Spleen (tissue), 11 donors: ENCODE measurements at regions not wholly inside any gene's neighbourhood (a gene's known extent, or its start where the extent isn't known, plus 50 kb on each side); places are given as distances from the start of the nearest gene placed in this dataset.

ENCODE experiments used
- DNase-seq: peaks from one replicate; pipeline ENCODE4 v3.0.0-alpha.2; 2020
- H3K27ac ChIP-seq, 8 donors: fragments of 200-600 bp; sonication (generic) in 7 of 8; 1 replicate in 4 of 8; 2 replicates in 4 of 8; pipeline versions ENCODE4 v1.5.0 to v1.8.0; 2016 to 2021; ENCODE audit warnings: inconsistent platforms in 4 of 8, mild to moderate bottlenecking in 4 of 8, moderate library complexity in 1 of 8
- H3K27me3 ChIP-seq, 7 donors: fragments of 200-600 bp; sonication (generic) in 6 of 7; replicated peaks in 1 of 7; 1 replicate in 4 of 7; 2 replicates in 3 of 7; pipeline versions ENCODE4 v1.5.0 to v1.8.0; 2016 to 2021; ENCODE audit warnings: inconsistent platforms in 3 of 7, mild to moderate bottlenecking in 1 of 7
- H3K36me3 ChIP-seq, 6 donors: fragments of 200-600 bp; sonication (generic) in 5 of 6; 1 replicate in 4 of 6; 2 replicates in 2 of 6; pipeline versions ENCODE4 v1.5.0 to v1.8.0; 2016 to 2021; ENCODE audit warnings: inconsistent platforms in 2 of 6
- H3K4me1 ChIP-seq, 6 donors: fragments of 200-600 bp; sonication (generic) in 5 of 6; 1 replicate in 3 of 6; 2 replicates in 3 of 6; pipeline versions ENCODE4 v1.5.0 to v1.8.0; 2016 to 2021; ENCODE audit warnings: inconsistent platforms in 3 of 6
- H3K4me3 ChIP-seq, 8 donors: fragments of 200-600 bp; sonication (generic) in 7 of 8; 1 replicate in 4 of 8; 2 replicates in 4 of 8; pipeline versions ENCODE4 v1.5.0 to v1.8.0; 2016 to 2021; ENCODE audit warnings: inconsistent platforms in 4 of 8, mild to moderate bottlenecking in 4 of 8, moderate library complexity in 2 of 8
- H3K9me3 ChIP-seq, 8 donors: fragments of 200-600 bp; sonication (generic) in 7 of 8; 1 replicate in 4 of 8; 2 replicates in 4 of 8; pipeline versions ENCODE4 v1.5.0 to v1.8.0; 2016 to 2021; ENCODE audit warnings: inconsistent platforms in 4 of 8
- POLR2A ChIP-seq, 3 donors: fragments of 450-650 bp; IDR thresholded peaks; one replicate each; pipeline ENCODE4 v1.5.1; 2017; ENCODE audit warnings: antibody characterized with exemption in 3 of 3, mild to moderate bottlenecking in 1 of 3
- POLR2AphosphoS5 ChIP-seq, 3 donors: sonication (generic); formaldehyde crosslinking; IDR thresholded peaks; one replicate each; pipeline ENCODE4 v1.5.1; 2017; ENCODE audit warnings: antibody characterized with exemption in 3 of 3
- WGBS, 5 donors: extraction: QIAGEN DNeasy Blood & Tissue Kit in 3 of 5; methylation state at CpG; one replicate each; pipeline versions ENCODE4 v1.1.5 to v1.1.7; 2013 to 2018; 5-methylcytosine and 5-hydroxymethylcytosine counted together
- intact Hi-C: fragments of 100-400 bp; cut with DNase I; formaldehyde crosslinking; loops from one replicate; pipeline ENCODE4 v1.15.0; 2023; ENCODE audit warnings: low total_unique reads
- TF ChIP-seq, protein P1 (sequence below), 11 experiments: fragments of 200-600 bp in 7 of 11; fragments of 450-650 bp in 4 of 11; sonication (generic) in 4 of 11; IDR thresholded peaks in 8 of 11; conservative IDR thresholded peaks in 3 of 11; 1 replicate in 7 of 11; 2 replicates in 4 of 11; pipeline versions ENCODE4 v1.4.0 to v1.8.0; 2016 to 2021; ENCODE audit warnings: antibody characterized with exemption in 11 of 11, inconsistent platforms in 4 of 11, mild to moderate bottlenecking in 1 of 11
- donor health status: healthy with polysubstance abuse.
- donor health status: DM: no; HTN: no; CAD: no; lungs with moderate emphysema.
- donor health status: DM: no; HTN: no; CAD: no.
- donor health status: Bipolar disorder and iron deficiency.
- donor health status: healthy.
- donor health status: DM: no; HTN: no; CAD: no.
- donor health status: DM: yes; HTN: yes; CAD: no.

DNA sequence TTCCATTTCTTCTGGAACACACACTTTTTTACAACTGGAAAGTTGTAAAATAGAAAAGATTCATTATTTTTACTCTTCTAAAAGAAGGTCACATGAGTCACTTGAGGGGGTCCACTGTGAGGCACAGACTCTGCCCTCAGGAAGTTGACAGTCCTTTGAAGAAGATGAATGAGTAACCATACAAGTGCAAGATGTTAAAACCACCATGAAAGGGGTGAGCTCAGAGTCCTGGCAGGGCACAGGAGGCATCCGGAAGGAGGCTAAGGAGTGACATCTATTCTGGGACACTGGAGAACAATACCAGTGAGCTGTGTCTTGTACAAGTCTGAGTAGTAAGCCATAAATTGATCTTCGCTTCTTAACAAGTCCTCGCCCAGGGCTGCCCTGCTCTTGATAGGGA, 126.0 kb upstream of the FRMD6 start:
- 88 to 96% (median 93%) methylated on average over 3 of the region's 3 CpGs for WGBS, 5 donors
- no peak overlapping the region for H3K4me3 ChIP-seq

DNA sequence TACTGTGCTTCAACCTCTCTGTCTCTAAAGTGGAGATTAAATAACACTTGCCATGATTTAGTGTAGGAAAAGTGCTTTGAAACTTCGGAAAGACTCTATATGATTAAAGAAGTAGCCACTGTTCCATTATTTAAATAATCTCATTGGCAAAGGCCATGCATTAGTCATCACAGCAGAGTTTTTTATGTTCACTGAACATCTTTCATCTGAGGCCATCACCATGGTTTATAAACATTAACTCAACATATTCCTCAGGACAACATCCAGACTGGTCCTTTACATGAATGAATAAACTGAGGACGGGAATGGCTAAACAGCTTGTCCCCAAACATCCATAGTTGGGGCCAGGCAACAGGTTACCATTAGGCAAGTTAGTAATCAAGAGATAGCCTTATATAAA, 124.6 kb upstream of the FRMD6 start:
- 79 to 94% (median 81%) methylated on average over 2 of the region's 2 CpGs for WGBS, 5 donors
- Histone ChIP-seq H3K4me1 (no peaks in the 10 kb centered on the region), H3K9me3 (peaks cover 0 to 5% (median 0%) of the 10 kb centered on the region in 8 donors), H3K27me3 (peaks cover 0 to 15% (median 0%) of the 10 kb centered on the region in 7 donors), H3K36me3 (no peaks in the 10 kb centered on the region), H3K4me3 (no peak overlapping the region), H3K27ac (no peak overlapping the region)
- intact Hi-C loops = no loop called here
- no peak for DNase-seq
- TF ChIP-seq POLR2AphosphoS5 (IDR thresholded peaks at IDR 0.05) (no peak), POLR2A (IDR thresholded peaks at IDR 0.05) (no peak)
- TF ChIP-seq, protein P1, sequence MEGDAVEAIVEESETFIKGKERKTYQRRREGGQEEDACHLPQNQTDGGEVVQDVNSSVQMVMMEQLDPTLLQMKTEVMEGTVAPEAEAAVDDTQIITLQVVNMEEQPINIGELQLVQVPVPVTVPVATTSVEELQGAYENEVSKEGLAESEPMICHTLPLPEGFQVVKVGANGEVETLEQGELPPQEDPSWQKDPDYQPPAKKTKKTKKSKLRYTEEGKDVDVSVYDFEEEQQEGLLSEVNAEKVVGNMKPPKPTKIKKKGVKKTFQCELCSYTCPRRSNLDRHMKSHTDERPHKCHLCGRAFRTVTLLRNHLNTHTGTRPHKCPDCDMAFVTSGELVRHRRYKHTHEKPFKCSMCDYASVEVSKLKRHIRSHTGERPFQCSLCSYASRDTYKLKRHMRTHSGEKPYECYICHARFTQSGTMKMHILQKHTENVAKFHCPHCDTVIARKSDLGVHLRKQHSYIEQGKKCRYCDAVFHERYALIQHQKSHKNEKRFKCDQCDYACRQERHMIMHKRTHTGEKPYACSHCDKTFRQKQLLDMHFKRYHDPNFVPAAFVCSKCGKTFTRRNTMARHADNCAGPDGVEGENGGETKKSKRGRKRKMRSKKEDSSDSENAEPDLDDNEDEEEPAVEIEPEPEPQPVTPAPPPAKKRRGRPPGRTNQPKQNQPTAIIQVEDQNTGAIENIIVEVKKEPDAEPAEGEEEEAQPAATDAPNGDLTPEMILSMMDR (IDR thresholded peaks at IDR 0.05 in 8 of 11, conservative IDR thresholded peaks at IDR 0.05 in 3 of 11) = no peak

More for the DNA sequence above, 126.0 kb upstream of the FRMD6 start:
- Histone ChIP-seq H3K27ac (no peak overlapping the region), H3K27me3 (peaks cover 0 to 15% (median 0%) of the 10 kb centered on the region in 7 donors), H3K4me1 (no peaks in the 10 kb centered on the region), H3K9me3 (peaks cover 0 to 5% (median 0%) of the 10 kb centered on the region in 8 donors), H3K36me3 (no peaks in the 10 kb centered on the region)
- DNase-seq = no peak
- intact Hi-C loops = no loop called here
- TF ChIP-seq, protein P1 (IDR thresholded peaks at IDR 0.05 in 8 of 11, conservative IDR thresholded peaks at IDR 0.05 in 3 of 11) = no peak
- TF ChIP-seq POLR2AphosphoS5 (IDR thresholded peaks at IDR 0.05) (no peak), POLR2A (IDR thresholded peaks at IDR 0.05) (no peak)

DNA sequence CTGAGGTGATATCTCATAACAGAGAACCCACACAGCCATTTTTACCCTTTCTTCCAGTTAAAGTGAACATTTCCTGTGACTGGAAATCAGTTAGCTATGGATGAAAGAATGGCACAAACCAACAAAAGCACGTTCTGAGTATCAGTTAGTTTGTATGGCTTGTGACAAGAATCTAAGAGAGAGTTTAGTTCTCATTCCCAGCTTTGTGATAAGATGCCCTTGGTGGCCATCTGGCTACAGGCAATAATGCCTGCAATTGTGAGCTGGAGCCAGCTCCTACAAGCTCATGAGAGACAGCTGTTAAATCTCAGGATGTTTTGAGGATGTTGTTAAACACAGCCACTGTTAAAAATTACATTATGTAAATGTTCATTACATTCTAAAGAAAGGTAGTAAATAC, 122.0 kb upstream of the FRMD6 start:
- Histone ChIP-seq H3K9me3 (no peaks in the 10 kb centered on the region), H3K4me1 (peaks cover 0 to 10% (median 2%) of the 10 kb centered on the region in 6 donors), H3K27me3 (peaks cover 0 to 15% (median 0%) of the 10 kb centered on the region in 7 donors), H3K4me3 (no peak overlapping the region), H3K27ac (no peak overlapping the region), H3K36me3 (no peaks in the 10 kb centered on the region)
- DNase-seq = no peak
- 14 to 45% (median 38%) methylated on average over 1 of the region's 1 CpG for WGBS, 5 donors
- TF ChIP-seq POLR2A (IDR thresholded peaks at IDR 0.05) (no peak), POLR2AphosphoS5 (IDR thresholded peaks at IDR 0.05) (no peak)
- TF ChIP-seq, protein P1 (IDR thresholded peaks at IDR 0.05 in 8 of 11, conservative IDR thresholded peaks at IDR 0.05 in 3 of 11) = no peak
- intact Hi-C loops = no loop called here

DNA sequence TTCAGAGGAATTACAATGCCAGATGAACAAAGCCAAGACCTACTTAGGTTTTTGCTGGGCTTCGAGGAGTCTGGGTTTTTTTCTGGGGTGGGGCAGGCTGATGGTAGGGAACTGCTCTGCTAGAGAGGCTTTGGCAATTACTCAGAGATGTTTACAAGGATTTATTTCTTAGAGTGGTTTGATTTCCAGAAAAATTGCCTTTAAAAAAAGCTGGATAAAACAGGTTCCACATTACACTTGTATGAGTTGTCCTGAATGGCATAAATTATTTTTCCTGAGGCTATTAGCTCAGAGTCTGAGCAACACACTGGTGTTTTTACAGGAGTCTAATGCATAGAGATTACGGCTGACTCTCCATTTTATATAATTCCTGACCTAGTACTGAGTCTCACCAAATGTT, 118.5 kb upstream of the FRMD6 start:
- Histone ChIP-seq H3K4me1 (peaks cover 0 to 17% (median 4%) of the 10 kb centered on the region in 6 donors), H3K27me3 (peaks cover 0 to 7% (median 0%) of the 10 kb centered on the region in 7 donors), H3K36me3 (no peaks in the 10 kb centered on the region), H3K9me3 (peaks cover 0 to 12% (median 0%) of the 10 kb centered on the region in 8 donors), H3K27ac (no peak overlapping the region), H3K4me3 (no peak overlapping the region)
- TF ChIP-seq POLR2A (IDR thresholded peaks at IDR 0.05) (no peak), POLR2AphosphoS5 (IDR thresholded peaks at IDR 0.05) (no peak)
- TF ChIP-seq, protein P1 (IDR thresholded peaks at IDR 0.05 in 8 of 11, conservative IDR thresholded peaks at IDR 0.05 in 3 of 11) = no peak
- intact Hi-C loops = no loop called here
- DNase-seq = no peak
- 84 to 95% (median 88%) methylated on average over 2 of the region's 2 CpGs for WGBS, 5 donors
